ENCODE measurements at regions not wholly inside any gene's neighbourhood (a gene's known extent, or its start where the extent isn't known, plus 50 kb on each side); places are given as distances from the start of the nearest gene placed in this dataset.

GRCh38 chr20:4534315-4534714 is 151.9 kb upstream of the PRNP start:
- Histone ChIP-seq H3K9ac (ENCODE audit: low read length) (no peak overlapping the region), H4K20me1 (ENCODE audit: insufficient read depth) (no peaks in the 10 kb centered on the region), H3K27me3 (ENCODE audit: insufficient read depth, low read length) (no peaks in the 10 kb centered on the region), H2AFZ (ENCODE audit: low read depth, low read length, poor library complexity, severe bottlenecking) (no peak overlapping the region), H3K36me3 (ENCODE audit: control insufficient read depth in 1 of 2, insufficient read depth in 2 of 2, low read length in 2 of 2) (no peaks in the 10 kb centered on the region), H3K4me3 (replicated peaks in 1 of 2; ENCODE audit: low read depth in 1 of 2, low read length in 2 of 2) (no peak overlapping the region), H3K9me3 (ENCODE audit: control insufficient read depth in 1 of 2, insufficient read depth in 1 of 2, low read depth in 1 of 2, low read length in 2 of 2) (no peaks in the 10 kb centered on the region), H3K4me2 (ENCODE audit: low read length) (no peak overlapping the region), H3K4me1 (ENCODE audit: control insufficient read depth in 1 of 2, insufficient read depth in 2 of 2, low read length in 2 of 2) (no peaks in the 10 kb centered on the region), H3K27ac (ENCODE audit: low read depth, low read length) (no peak overlapping the region), H3K9me2 (ENCODE audit: insufficient read depth) (no peaks in the 10 kb centered on the region), H3K79me2 (ENCODE audit: insufficient read depth, low read length) (no peaks in the 10 kb centered on the region)
- CTCF ChIA-PET = no interaction called here
- ATAC-seq = no peak
- TF ChIP-seq MAX (IDR thresholded peaks at IDR 0.05) (no peak), EZH2 (IDR thresholded peaks at IDR 0.05) (no peak), POLR2AphosphoS5 (IDR thresholded peaks at IDR 0.05; ENCODE audit: low read depth, low read length) (no peak), CEBPB (IDR thresholded peaks at IDR 0.05; ENCODE audit: low read depth) (no peak), TCF7L2 (IDR thresholded peaks at IDR 0.05; ENCODE audit: borderline replicate concordance, extremely low read depth, insufficient read depth, insufficient read length) (no peak), POLR2A (IDR thresholded peaks at IDR 0.05; ENCODE audit: borderline replicate concordance, extremely low read depth, insufficient read depth, insufficient read length) (no peak), YY1 (IDR thresholded peaks at IDR 0.05; ENCODE audit: extremely low read depth, insufficient replicate concordance, low read depth, low read length) (no peak), SIN3A (IDR thresholded peaks at IDR 0.05; ENCODE audit: low read depth) (no peak), ZFX (IDR thresholded peaks at IDR 0.05) (no peak), EGR1 (IDR thresholded peaks at IDR 0.05; ENCODE audit: low read depth) (no peak), RAD21 (IDR thresholded peaks at IDR 0.05; ENCODE audit: low read depth) (no peak), FOSL1 (IDR thresholded peaks at IDR 0.05; ENCODE audit: low read depth) (no peak), JUND (IDR thresholded peaks at IDR 0.05) (no peak)
- TF ChIP-seq, protein P1, sequence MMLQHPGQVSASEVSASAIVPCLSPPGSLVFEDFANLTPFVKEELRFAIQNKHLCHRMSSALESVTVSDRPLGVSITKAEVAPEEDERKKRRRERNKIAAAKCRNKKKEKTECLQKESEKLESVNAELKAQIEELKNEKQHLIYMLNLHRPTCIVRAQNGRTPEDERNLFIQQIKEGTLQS (IDR thresholded peaks at IDR 0.05) = no peak
- TF ChIP-seq, protein P2, sequence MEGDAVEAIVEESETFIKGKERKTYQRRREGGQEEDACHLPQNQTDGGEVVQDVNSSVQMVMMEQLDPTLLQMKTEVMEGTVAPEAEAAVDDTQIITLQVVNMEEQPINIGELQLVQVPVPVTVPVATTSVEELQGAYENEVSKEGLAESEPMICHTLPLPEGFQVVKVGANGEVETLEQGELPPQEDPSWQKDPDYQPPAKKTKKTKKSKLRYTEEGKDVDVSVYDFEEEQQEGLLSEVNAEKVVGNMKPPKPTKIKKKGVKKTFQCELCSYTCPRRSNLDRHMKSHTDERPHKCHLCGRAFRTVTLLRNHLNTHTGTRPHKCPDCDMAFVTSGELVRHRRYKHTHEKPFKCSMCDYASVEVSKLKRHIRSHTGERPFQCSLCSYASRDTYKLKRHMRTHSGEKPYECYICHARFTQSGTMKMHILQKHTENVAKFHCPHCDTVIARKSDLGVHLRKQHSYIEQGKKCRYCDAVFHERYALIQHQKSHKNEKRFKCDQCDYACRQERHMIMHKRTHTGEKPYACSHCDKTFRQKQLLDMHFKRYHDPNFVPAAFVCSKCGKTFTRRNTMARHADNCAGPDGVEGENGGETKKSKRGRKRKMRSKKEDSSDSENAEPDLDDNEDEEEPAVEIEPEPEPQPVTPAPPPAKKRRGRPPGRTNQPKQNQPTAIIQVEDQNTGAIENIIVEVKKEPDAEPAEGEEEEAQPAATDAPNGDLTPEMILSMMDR (IDR thresholded peaks at IDR 0.05 in 2 of 3, conservative IDR thresholded peaks at IDR 0.05 in 1 of 3; ENCODE audit: borderline replicate concordance in 1 of 3, insufficient read depth in 1 of 3, low read depth in 2 of 3, low read length in 2 of 3) = no peak
- TF ChIP-seq, protein P3, sequence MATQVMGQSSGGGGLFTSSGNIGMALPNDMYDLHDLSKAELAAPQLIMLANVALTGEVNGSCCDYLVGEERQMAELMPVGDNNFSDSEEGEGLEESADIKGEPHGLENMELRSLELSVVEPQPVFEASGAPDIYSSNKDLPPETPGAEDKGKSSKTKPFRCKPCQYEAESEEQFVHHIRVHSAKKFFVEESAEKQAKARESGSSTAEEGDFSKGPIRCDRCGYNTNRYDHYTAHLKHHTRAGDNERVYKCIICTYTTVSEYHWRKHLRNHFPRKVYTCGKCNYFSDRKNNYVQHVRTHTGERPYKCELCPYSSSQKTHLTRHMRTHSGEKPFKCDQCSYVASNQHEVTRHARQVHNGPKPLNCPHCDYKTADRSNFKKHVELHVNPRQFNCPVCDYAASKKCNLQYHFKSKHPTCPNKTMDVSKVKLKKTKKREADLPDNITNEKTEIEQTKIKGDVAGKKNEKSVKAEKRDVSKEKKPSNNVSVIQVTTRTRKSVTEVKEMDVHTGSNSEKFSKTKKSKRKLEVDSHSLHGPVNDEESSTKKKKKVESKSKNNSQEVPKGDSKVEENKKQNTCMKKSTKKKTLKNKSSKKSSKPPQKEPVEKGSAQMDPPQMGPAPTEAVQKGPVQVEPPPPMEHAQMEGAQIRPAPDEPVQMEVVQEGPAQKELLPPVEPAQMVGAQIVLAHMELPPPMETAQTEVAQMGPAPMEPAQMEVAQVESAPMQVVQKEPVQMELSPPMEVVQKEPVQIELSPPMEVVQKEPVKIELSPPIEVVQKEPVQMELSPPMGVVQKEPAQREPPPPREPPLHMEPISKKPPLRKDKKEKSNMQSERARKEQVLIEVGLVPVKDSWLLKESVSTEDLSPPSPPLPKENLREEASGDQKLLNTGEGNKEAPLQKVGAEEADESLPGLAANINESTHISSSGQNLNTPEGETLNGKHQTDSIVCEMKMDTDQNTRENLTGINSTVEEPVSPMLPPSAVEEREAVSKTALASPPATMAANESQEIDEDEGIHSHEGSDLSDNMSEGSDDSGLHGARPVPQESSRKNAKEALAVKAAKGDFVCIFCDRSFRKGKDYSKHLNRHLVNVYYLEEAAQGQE (IDR thresholded peaks at IDR 0.05; ENCODE audit: low read depth) = no peak
- RAD21 ChIA-PET (ENCODE audit: low non-redundant PET in 1 of 2, low total read pairs in 2 of 2, uncharacterized antibody in 2 of 2, unreplicated experiment in 2 of 2) = no interaction called here
- no peak for DNase-seq (ENCODE audit: low read depth, low spot score)
- BruUV-seq (replicated peaks) = no TSS peak
- intact Hi-C loops (cut with micrococcal nuclease) = no loop called here
- POLR2A ChIA-PET = no interaction called here
